HEK293T (cell line): ENCODE measurements at regions not wholly inside any gene's neighbourhood (a gene's known extent, or its start where the extent isn't known, plus 50 kb on each side); places are given as distances from the start of the nearest gene placed in this dataset.

ENCODE experiments used
- ARNT ChIP-seq: fragments of 450-650 bp; IDR thresholded peaks from 2 replicates; pipeline ENCODE4 v1.6.1; 2017; ENCODE audit warnings: mild to moderate bottlenecking
- BHLHE40 ChIP-seq: fragments of 450-650 bp; IDR thresholded peaks from 2 replicates; pipeline ENCODE4 v1.6.1; 2016; ENCODE audit warnings: mild to moderate bottlenecking, moderate library complexity, borderline replicate concordance
- CTBP1 ChIP-seq: fragments of 450-650 bp; IDR thresholded peaks from 2 replicates; pipeline ENCODE4 v1.6.1; 2016; ENCODE audit warnings: borderline replicate concordance
- ELF4 ChIP-seq: fragments of 450-650 bp; IDR thresholded peaks from 2 replicates; pipeline ENCODE4 v1.6.1; 2017; ENCODE audit warnings: antibody characterized with exemption
- FOXA1 ChIP-seq: fragments of 450-650 bp; IDR thresholded peaks from 2 replicates; pipeline ENCODE4 v1.6.1; 2016; ENCODE audit warnings: mild to moderate bottlenecking
- FOXK2 ChIP-seq: fragments of 450-650 bp; IDR thresholded peaks from 2 replicates; pipeline ENCODE4 v1.6.1; 2016; ENCODE audit warnings: mild to moderate bottlenecking
- HDGF ChIP-seq: fragments of 450-650 bp; IDR thresholded peaks from 2 replicates; pipeline ENCODE4 v1.6.1; 2017; ENCODE audit warnings: antibody characterized with exemption, borderline replicate concordance
- L3MBTL2 ChIP-seq: fragments of 450-650 bp; conservative IDR thresholded peaks from 2 replicates; pipeline ENCODE4 v1.6.1; 2016; ENCODE audit warnings: mild to moderate bottlenecking
- NFRKB ChIP-seq: fragments of 450-650 bp; IDR thresholded peaks from 2 replicates; pipeline ENCODE4 v1.6.1; 2016; ENCODE audit warnings: mild to moderate bottlenecking, moderate library complexity
- PKNOX1 ChIP-seq: fragments of 450-650 bp; IDR thresholded peaks from 2 replicates; pipeline ENCODE4 v1.6.1; 2016
- SP1 ChIP-seq: fragments of 450-650 bp; IDR thresholded peaks from 2 replicates; pipeline ENCODE4 v1.6.1; 2017
- SUZ12 ChIP-seq: fragments of 450-650 bp; IDR thresholded peaks from 2 replicates; pipeline ENCODE4 v1.6.1; 2016; ENCODE audit warnings: mild to moderate bottlenecking
- TARDBP ChIP-seq: fragments of 450-650 bp; IDR thresholded peaks from 2 replicates; pipeline ENCODE4 v1.6.1; 2016
- ZNF384 ChIP-seq: fragments of 450-650 bp; IDR thresholded peaks from 2 replicates; pipeline ENCODE4 v1.6.1; 2016

GRCh38 chrX:155761185-155761584 lies 120.0 kb upstream of the VAMP7 start:
- no peak for TF ChIP-seq ARNT
- no peak for TF ChIP-seq TARDBP
- no peak for TF ChIP-seq ZNF384
- TF ChIP-seq NFRKB: no peak
- no peak for TF ChIP-seq SUZ12
- no peak for TF ChIP-seq SP1
- TF ChIP-seq PKNOX1: no peak
- no peak for TF ChIP-seq FOXK2
- no peak for TF ChIP-seq L3MBTL2
- no peak for TF ChIP-seq FOXA1
- no peak for TF ChIP-seq CTBP1
- no peak for TF ChIP-seq HDGF
- no peak for TF ChIP-seq BHLHE40
- TF ChIP-seq ELF4: no peak
